GM10266 (cell line): ENCODE measurements at regions not wholly inside any gene's neighbourhood (a gene's known extent, or its start where the extent isn't known, plus 50 kb on each side); places are given as distances from the start of the nearest gene placed in this dataset.

Experiments
- DNase-seq: peaks from one replicate; pipeline ENCODE4 v3.0.0; 2012; ENCODE audit errors: extremely low spot score
- CTCF ChIP-seq: IDR thresholded peaks from 2 replicates; pipeline ENCODE4 v1.5.1; 2012; ENCODE audit warnings: mild to moderate bottlenecking, low read depth; ENCODE audit not compliant: control insufficient read depth, insufficient read depth; ENCODE audit errors: missing control alignments

- DNase-seq = no peak
- TF ChIP-seq CTCF = no peak
These were observed 101.5 kb downstream of the VCPKMT start for GRCh38 chr14:50014809-50015430.

- DNase-seq = no peak
- TF ChIP-seq CTCF = no peak
These were observed 100.7 kb downstream of the VCPKMT start for GRCh38 chr14:50015716-50016115.

GRCh38 chr14:50018201-50018932 lies 98.0 kb downstream of the VCPKMT start:
- no peak for TF ChIP-seq CTCF
- DNase-seq = no peak

GRCh38 chr14:50018933-50019210 lies 97.5 kb downstream of the VCPKMT start:
- no peak for TF ChIP-seq CTCF

GRCh38 chr14:50020184-50020583 lies 96.2 kb downstream of the VCPKMT start:
- no peak for DNase-seq
- TF ChIP-seq CTCF = no peak

More at GRCh38 chr14:50018933-50019210, 97.5 kb downstream of the VCPKMT start:
- DNase-seq = no peak

GRCh38 chr14:50020799-50021198 lies 95.6 kb downstream of the VCPKMT start:
- no peak for DNase-seq
- TF ChIP-seq CTCF = no peak

GRCh38 chr14:50021261-50022031 lies 94.9 kb downstream of the VCPKMT start:
- DNase-seq = peak; percentile 31
- no peak for TF ChIP-seq CTCF
